AG08395 (cell line): ENCODE measurements at regions not wholly inside any gene's neighbourhood (a gene's known extent, or its start where the extent isn't known, plus 50 kb on each side); places are given as distances from the start of the nearest gene placed in this dataset.
"Not testable (repeated sequence)": the region's sequence is repeated elsewhere in the genome, so short reads cannot be mapped to it uniquely, and the experiment has no call there.

Source experiments
- DNase-seq: peaks from one replicate; pipeline ENCODE4 v3.0.0; 2012; ENCODE audit warnings: mixed read lengths, low spot score

DNA sequence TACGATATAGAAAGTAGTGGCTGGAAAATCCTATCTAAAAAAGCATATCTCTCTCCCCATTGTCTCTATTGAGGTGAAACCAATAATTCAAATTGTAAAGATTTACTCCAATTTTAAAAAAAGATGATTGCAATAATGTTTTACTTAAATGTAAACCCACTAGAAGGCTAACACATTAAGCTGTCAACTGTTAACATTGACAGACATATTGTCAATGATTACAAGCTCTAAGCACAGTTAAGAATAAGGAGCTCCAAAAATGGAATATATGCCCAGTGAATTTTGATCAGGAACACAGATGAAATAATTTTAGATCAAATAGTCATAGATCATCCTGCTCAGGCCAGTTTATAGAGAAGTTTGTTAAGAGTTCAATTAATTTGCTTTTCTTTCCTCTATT, 123.6 kb upstream of the NETO1 start:
- no peak for DNase-seq

DNA sequence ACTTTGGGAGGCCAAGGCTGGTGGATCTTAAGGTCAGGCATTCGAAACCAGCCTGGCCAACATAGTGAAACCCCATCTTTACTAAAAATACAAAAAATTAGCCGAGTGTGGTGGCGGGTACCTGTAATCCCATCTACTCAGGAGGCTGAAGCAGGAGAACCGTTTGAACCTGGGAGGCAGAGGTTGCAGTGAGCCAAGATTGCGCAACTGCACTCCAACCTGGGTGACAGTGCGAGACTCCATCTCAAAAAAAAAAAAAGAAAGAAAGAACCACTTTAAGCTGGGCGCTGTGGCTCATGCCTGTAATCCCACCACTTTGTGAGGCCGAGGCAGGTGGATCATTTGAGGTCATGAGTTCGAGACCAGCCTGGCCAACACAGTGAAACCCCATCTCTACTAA, 119.8 kb upstream of the NETO1 start:
- not testable (repeated sequence) for DNase-seq

DNA sequence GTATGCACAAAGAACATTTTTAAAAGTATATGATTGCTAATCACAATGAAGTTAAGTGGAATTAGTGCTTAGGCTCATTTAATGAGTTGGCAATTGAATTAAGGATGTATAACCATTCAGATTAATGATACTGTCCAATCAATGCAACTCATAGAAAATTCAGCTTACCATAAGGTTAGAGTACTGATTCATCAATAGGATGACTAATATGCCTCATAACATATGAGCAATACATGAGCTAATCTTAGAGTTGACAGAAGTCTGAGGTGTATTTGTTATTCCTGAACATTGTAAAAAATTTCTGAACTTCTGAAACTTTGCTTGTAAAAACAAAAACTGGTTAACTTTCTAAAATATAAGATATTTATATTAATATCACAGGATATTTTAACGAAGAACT, 118.3 kb upstream of the NETO1 start:
- DNase-seq: no peak

DNA sequence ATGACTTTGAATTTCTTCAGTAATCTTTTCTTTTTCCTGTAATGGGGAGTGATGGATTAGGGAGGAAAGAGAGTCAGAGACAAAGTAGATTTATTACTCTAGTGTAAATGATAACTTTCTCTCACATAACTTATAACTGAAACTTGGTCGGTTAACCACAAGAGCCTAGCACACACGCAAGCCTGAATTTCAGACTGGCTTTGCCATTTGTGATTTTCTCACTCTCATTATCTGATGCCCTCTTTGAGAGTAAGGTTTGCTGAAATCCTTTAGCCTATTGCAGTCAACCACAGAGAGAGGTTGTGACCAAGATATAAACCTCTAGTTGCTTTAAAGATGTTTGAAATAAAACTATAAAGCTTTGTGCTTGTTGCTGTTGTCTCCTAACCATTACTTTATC, 117.9 kb upstream of the NETO1 start:
- no peak for DNase-seq

DNA sequence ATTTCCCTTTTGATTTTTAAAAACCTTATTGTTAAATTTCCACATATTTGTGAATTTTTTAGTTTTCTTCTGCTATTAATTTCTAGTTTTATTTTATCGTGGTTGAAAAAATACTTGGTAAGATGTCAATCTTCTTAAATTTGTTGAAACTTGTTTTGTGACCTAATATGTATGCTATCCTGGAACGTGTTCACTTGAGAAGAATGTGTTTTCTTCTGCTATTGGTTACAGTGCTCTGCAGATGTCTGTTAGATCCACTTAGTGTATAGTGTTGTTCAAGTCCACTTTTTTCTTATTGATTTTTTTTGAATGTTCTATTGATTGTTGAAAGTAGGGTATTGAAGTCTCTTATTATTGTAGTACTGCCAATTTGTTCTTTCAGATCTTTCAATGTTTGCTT, 116.5 kb upstream of the NETO1 start:
- DNase-seq: no peak

DNA sequence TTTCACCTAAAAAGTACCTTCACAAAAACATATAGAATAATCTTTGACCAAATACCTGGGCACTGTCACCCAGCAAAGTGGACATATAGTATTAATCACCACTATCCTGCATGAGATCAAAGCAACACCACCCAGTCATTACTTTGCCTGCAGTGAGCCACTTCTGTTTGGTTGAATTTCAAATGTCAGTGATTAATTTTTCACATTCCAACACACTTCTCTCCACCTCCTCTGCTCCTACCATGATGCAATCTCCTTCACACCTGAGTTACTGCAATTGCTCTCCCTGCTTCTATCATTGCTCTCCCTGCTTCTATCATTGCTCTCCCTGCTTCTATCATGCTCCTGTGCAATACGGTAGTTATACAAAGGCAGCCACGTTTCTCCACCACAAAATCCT, 106.1 kb upstream of the NETO1 start:
- DNase-seq: no peak

DNA sequence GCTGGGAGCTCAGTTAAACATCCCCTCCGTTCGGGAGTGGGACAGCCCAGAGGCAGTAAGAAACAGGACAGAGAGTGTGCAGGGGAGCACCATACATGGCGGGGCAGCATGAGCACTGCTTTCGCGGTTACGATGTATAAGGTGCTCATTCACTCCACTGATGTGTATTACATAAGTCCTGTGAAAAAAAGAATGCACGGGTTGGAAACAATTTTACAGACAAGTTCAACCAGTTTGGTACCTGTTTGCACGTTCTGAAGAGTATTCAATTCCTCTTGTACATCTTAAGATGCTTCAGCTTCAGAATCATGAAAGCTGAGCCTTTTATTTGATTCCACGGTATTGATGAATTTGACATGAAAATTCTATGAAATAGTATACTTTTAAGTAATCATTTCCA, 97.8 kb upstream of the NETO1 start:
- DNase-seq: no peak

DNA sequence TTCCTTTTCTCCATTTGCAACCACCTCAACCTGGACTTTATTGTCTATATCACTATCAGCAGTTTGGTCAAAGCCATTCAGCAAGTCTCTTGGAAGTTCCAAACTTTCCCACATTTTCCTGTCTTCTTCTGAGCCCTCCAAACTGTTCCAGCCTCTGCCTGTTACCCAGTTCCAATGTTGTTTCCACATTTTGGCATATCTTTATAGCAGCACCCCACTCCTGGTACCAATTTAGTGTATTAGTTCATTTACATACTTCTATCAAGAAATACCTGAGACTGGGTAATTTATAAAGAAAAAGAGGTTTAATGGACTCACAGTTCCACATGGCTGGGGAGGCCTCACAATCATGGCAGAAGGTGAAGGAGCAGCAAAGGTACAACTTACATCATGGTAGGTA, 90.4 kb upstream of the NETO1 start:
- not testable (repeated sequence) for DNase-seq

DNA sequence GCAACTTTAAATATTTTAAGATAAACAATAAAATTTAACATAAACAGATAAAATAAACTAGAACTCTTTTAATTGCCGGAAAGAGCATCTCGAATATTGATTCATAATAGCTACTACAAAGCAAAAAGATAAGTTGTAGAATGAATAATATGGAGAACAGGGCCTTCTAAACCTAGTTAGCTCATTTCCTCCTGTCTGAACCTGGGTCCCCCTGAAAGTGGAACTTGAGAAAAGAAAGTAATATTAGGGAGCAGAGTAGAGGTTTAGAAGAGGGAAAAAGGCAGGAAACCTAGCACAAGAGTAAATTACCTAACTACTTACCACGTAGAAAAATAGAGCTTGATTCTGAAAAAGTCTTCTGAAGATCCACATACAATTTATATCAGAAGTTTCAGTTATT, 80.7 kb upstream of the NETO1 start:
- no peak for DNase-seq

DNA sequence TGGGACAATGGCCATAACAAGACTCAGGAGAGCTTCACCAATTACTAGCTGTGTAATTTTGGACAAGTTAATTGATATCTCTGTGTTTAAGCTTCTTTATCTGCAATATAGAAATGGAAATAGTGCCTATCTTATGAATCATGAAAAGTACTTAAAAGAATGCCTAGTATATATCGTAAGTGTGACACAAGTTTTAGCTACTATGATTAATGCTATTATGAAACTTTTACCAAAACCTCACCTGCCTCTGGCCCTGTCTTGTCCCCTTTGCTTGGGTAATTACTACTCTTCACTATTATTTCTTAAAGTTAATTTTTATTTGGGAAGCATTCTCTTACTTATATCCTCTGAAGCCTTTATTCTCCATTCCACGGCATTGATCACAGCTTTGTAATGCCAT, 75.0 kb upstream of the NETO1 start:
- DNase-seq: no peak

DNA sequence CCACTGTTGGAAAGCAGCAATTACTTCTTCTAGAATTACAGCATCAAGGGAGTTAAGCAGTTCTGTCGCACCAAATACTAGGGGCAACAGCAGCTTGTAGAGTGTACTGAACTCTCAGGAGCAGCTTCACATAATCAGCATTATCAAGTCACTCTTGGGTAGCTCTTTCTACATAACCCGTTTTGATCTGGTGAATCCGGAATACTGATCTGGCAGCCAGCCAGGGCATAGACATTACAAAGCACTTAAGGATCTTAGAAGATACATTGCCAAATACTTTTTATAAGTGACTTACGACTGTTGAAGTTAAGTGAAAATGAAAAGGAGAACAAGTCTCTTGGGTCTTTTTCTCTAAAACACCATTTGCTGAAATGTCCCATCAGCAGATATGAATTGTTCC, 73.2 kb upstream of the NETO1 start:
- no peak for DNase-seq

DNA sequence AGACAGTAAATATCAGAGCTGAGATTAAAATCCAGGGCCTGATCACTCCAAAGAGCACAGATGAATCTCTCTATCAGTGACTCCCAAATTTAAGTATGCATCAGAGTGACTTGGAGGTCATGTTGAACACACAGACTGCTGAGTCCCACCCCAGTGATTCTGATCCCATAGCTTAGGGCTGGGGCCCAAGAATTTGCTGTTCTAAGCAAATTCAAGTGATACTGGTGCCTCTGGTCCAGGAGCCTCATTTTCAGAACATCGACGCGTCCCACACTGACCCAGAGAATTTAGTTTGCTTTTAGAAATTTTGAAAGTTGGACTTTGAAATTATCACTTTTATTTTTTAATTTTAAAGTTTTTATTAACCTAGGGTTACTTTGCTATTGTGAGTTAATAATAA, 72.7 kb upstream of the NETO1 start:
- no peak for DNase-seq

DNA sequence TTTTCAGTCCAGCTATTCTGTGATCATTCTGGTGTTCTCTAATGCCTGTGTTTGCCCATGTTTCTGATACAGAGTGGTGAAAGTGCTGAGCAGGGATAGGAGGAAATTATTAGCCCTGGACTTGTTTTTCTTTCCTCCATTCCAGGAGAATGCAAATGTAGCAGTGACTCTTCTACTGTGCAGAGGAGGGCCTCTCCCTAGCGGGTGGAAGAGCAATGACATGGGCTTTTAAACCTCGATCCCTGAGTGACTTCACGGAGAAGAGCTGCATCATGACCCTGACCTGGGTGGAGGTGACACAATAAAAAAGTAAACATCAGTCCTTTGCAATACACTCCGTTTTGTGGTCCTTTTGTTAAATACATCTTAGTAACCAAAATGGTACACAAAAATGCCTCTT, 68.0 kb upstream of the NETO1 start:
- no peak for DNase-seq

DNA sequence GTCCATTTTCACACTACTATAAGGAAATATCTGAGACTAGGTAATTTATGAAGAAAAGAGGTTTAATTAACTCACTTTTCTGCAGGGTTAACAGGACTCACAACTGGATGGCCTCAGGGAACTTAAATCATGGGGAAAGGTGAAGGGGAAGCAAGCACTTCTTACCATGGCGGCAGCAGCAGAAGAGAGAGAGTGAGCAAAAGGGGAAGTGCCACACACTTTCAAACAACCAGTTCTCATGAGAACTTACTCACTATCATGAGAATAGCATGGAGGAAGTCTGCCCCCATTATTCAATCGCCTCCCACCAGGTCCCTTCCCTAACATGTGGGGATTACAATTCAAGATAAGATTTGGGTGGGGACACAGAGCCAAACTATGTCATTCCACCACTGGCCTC, 55.1 kb upstream of the NETO1 start:
- DNase-seq: no peak
